Stomach (tissue), 4 donors: ENCODE measurements at regions not wholly inside any gene's neighbourhood (a gene's known extent, or its start where the extent isn't known, plus 50 kb on each side); places are given as distances from the start of the nearest gene placed in this dataset.

Source experiments
- CTCF ChIP-seq, 7 experiments: fragments of 450-650 bp in 4 of 7; fragments of 200-600 bp in 3 of 7; sonication (generic) in 3 of 7; IDR thresholded peaks; one replicate each; pipeline ENCODE4 v1.5.1; 2016 to 2019; ENCODE audit warnings: antibody characterized with exemption in 7 of 7, control low read depth in 2 of 7, mild to moderate bottlenecking in 1 of 7
- POLR2A ChIP-seq, 4 donors: fragments of 450-650 bp; IDR thresholded peaks; one replicate each; pipeline ENCODE4 v1.6.1; 2016; ENCODE audit warnings: antibody characterized with exemption in 4 of 4, control low read depth in 2 of 4, mild to moderate bottlenecking in 1 of 4, moderate library complexity in 1 of 4
- POLR2AphosphoS5 ChIP-seq, 3 donors: sonication (generic); formaldehyde crosslinking; IDR thresholded peaks; one replicate each; pipeline ENCODE4 v1.6.1; 2016; ENCODE audit warnings: antibody characterized with exemption in 3 of 3

- TF ChIP-seq CTCF (IDR thresholded peaks at IDR 0.05), result no peak
- no peak for TF ChIP-seq POLR2A (IDR thresholded peaks at IDR 0.05)
- no peak for TF ChIP-seq POLR2AphosphoS5 (IDR thresholded peaks at IDR 0.05)
Observed at GRCh38 chr14:26304056-26304455, 293.8 kb downstream of the NOVA1 start.
